Left forelimb (tissue), 1 donor: ENCODE measurements at regions not wholly inside any gene's neighbourhood (a gene's known extent, or its start where the extent isn't known, plus 50 kb on each side); places are given as distances from the start of the nearest gene placed in this dataset.

Source experiments
- DNase-seq: peaks from one replicate; pipeline ENCODE4 v3.0.0-alpha.2; 2018; ENCODE audit warnings: low spot score

DNA sequence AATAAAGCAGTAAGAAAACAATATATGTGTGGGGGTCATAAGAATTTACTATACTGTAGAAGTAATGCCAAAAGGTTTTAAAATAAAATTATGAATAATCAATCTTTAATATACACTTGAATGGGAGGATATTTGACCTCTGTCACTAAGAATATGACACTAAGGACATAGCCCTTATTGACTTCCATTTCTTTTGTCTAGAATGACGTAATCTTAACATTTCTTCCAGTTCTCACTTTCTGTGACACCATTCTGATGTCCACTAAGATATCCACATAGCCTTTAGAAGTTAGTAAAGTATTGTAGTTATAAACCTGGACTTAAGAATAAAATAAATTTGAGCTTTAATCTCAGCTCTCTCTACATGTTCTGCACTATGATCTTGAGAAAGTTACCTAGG is 1050.7 kb downstream of the TLE4 start:
- DNase-seq: no peak

GRCh38 chr9:80619356-80619755 is 1047.6 kb downstream of the TLE4 start:
- no peak for DNase-seq

DNA sequence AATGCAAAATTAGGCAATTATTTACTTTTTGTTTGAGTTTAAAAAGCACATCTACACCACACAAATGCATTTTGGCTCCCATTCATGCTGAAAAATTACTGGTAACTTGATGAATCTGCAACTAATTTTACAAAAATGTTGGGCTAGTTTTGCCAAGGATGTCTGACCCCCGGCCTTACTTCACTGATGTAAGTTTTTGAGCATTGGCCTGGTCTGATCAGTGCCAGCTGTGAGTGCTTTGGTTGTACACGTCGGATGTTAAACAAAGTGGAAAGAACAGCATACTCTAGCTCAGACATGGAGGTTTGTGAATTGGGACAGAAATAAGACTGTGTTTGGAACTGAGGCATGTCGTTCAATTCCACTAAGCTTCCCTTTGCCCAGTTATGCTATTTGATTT is 1044.2 kb downstream of the TLE4 start:
- no peak for DNase-seq

GRCh38 chr9:80605793-80606192 is 1034.0 kb downstream of the TLE4 start:
- no peak for DNase-seq

DNA sequence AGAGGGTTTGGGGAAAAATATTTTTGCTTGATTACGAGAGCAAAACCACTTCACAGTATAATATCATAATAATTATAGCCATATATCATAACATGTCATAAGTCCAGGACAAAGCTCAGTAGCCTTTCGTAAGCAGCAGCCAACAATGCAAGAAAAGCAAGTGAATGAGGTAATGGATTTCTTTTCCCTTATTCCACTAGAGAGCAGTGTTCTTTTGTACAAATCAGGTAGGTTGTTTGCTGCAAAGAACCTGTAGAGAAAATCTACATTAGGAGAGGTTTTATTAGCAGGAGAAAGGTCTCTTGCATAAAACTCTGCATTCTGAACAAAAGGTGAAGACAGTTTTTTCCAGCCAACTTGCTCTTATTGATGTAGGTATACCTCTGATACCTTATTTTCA is 1033.4 kb downstream of the TLE4 start:
- DNase-seq: no peak

DNA sequence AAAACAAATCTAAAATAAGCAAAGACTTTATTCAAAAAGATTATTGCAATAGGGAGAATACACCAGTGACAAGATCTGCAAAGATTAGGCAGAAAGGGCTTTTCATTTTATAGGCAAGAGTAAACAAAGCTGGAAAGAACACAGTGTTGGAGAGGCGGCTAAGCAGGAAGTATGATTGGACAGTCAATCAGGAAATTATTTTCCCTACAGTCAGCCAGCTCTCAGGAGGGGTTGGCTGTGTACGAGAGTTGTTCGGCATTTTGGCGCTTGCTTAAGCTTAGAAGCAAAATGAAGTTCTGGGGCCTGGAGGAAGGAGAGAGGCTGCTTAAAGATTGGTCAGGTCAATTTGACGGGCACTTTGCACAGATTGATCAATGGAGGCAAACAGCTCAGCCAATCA is 1030.5 kb downstream of the TLE4 start:
- DNase-seq: no peak

- no peak for DNase-seq
Observed at GRCh38 chr9:80596579-80596978, 1024.8 kb downstream of the TLE4 start.

- DNase-seq: no peak
Observed at GRCh38 chr9:80595192-80595591, 1023.4 kb downstream of the TLE4 start.

GRCh38 chr9:80592413-80592812 is 1020.6 kb downstream of the TLE4 start:
- DNase-seq: no peak

DNA sequence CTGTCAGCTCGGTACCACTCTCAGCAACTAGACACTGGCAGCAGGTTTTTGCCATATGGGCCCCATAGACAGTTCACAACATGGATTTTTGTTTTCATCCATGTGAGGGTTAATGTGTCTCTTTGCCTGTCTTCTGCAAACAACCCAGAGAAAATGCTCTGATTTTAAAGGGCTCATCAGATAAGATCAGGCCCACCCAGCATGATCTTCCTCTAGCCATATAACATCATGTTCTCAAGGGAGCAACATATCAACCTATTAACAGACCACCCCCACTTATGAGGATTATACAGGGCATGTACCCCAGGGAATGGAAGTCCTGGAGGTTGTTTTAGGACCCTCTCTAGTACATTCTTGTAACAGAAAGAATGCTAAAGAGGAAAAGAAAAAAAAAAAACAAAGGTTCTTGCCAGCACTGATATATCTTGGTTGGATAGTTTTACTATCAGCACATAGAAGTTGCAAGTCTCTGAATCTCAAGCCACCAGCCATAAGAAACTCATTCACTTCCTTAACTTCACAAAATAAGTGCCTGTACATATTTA is 1015.1 kb downstream of the TLE4 start:
- no peak for DNase-seq

DNA sequence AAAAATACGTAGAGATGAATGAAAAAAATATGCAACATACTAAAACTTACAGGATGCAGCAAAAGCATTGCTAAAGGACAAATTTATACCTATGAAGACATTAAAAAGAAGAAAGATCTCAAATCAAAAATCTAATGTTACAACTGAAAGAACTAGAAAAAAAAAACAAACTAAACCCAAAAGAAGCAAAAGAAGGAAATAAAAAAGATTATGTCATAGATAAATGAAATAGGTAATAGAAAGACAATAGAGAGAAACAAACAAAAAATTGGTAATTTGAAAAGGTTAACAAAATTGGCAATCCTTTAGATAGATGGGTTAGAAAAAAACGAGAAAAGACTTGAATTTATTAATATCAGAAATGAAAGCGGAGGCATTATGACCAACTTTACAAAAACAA is 1000.2 kb downstream of the TLE4 start:
- no peak for DNase-seq

GRCh38 chr9:80569236-80569635 is 997.5 kb downstream of the TLE4 start:
- DNase-seq: no peak

DNA sequence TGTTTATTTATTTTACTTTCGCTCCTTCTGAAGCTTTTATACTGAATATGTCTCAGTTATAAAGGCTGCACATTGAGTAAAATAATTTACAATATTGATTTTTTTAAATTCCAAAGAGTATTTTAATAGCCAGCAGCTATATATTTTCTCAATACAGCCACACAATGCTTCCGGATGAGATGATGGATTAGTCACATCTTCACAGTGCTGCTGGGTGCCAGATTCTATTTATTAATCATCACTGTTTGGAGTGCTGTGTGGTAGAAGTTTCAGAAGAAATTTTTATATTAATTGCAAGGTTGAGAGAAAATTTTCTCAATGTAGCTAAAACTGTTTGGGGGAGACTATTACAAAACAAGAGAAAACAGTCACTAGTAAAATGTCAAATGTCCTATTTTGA is 989.8 kb downstream of the TLE4 start:
- no peak for DNase-seq

DNA sequence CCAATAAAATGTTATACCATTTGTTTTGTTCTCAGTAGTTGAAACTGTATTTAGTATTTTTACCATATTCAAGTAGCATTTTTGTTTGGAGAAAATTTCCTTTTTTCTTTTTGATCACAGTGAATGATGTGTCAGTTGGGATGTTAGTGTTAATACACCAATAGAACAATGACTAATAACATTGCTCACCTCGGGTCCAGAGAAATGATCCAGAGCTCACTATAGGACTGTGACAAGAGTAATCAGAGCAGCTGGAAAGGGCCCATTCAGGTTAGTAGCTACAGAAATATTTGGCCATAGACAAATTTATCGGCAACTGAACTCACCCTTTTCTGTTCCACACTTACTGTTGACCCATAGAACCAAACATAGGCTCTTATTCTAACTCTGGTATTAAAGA is 989.2 kb downstream of the TLE4 start:
- no peak for DNase-seq

- DNase-seq: no peak
Observed at GRCh38 chr9:80557256-80557655, 985.5 kb downstream of the TLE4 start.

GRCh38 chr9:80556631-80557030 is 984.9 kb downstream of the TLE4 start:
- no peak for DNase-seq

DNA sequence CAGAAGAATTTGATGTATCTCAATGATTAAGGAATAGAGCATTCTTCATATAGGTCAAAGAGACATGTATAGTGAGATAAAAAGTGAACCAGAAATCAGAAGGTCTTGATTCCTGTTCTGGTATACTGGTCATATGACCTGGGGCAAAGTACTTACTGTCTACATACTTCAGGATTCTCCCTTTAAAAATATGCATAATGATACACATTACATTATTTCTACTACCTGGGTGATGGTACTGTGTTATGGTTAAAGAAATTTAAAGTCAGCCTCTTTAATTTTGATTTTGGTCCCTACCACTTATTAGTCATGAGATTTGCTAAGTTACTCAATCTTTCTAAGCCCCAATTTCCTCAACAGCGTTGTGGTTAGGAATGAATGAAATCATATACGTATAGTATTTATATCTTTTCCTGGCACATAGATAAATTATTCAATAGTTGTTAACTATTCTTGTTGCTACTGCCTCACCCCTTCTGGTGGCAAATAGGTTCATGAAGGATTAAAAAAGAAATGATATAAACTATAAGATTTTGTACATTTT is 984.1 kb downstream of the TLE4 start:
- no peak for DNase-seq

- DNase-seq: no peak
Observed at GRCh38 chr9:80554856-80555255, 983.1 kb downstream of the TLE4 start.

GRCh38 chr9:80554301-80554700 is 982.5 kb downstream of the TLE4 start:
- no peak for DNase-seq

DNA sequence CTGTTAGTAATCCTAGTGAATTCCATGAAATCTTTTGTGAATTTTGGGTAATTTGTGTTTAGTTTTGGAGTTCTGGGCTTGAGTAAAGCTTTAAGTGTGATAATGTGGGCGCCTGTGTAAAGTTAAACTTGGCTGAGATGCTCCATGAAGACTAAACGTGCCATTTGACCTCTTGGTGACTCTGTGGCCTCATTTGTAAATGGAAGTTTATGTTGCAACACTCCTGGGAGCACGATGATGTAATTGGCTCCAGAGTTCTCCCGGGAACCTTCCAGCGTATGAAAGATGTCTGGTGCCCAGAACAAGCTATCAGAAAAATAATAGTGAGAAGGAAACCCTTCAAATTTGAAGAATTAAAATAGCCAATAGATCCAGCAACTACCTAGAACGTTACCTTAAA is 981.2 kb downstream of the TLE4 start:
- DNase-seq: no peak

DNA sequence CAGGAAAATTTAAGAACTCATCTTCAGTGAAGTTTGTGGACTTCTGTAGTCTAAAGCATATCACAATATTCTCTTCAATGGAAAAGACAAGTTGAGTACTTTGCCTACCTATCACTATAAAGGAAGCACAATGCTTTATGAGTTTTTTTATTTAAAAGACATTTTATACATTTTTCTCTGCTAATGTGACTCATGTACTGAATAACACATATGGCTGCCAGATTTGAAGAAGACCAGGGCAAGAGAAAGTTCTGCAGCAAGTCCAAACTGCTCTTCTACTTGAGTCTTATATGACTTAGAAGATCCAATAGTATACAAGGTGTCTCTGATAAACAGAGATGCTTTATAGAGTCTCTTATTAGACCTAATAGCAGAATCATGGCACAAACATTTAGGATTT is 978.4 kb downstream of the TLE4 start:
- DNase-seq: no peak

GRCh38 chr9:80547613-80548012 is 975.8 kb downstream of the TLE4 start:
- DNase-seq: no peak

- DNase-seq: no peak
Observed at GRCh38 chr9:80540387-80540786, 968.6 kb downstream of the TLE4 start.

DNA sequence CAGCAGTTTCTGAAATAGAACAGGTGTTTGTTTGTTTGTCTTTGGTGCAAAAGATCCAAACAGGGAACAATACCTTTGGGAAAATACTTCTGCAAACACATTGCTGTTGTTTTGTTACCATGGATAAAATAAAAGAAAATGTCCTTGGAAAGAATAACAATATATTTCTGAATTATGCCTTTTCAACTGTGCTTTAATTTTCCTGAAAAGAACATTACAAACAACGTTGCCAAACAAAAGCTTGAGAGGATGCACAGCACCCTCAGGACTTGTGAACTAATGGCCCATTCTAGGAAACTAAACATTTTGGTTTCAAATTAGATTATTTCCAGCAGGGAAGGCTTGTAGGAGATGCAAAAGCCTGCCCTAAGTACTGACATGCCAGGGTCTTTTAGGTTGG is 967.2 kb downstream of the TLE4 start:
- DNase-seq: no peak

GRCh38 chr9:80522465-80522864 is 950.7 kb downstream of the TLE4 start:
- DNase-seq: no peak
